Osteoblast (primary cell): ENCODE measurements at regions not wholly inside any gene's neighbourhood (a gene's known extent, or its start where the extent isn't known, plus 50 kb on each side); places are given as distances from the start of the nearest gene placed in this dataset.

Source experiments
- DNase-seq: peaks from one replicate; pipeline ENCODE4 v3.0.0; 2011; ENCODE audit warnings: low spot score, mixed read lengths; ENCODE audit not compliant: insufficient read length; ENCODE audit errors: missing footprints
- H2AFZ ChIP-seq: 2 replicates; pipeline ENCODE4 v1.6.0; 2011; ENCODE audit warnings: mild to moderate bottlenecking, low read length
- H3K27ac ChIP-seq: 2 replicates; pipeline ENCODE4 v1.5.1; 2011; ENCODE audit warnings: mild to moderate bottlenecking, low read depth, low read length, moderate library complexity
- H3K27me3 ChIP-seq: 2 replicates; pipeline ENCODE4 v1.6.0; 2012; ENCODE audit warnings: mild to moderate bottlenecking, control low read depth, inconsistent platforms, low read length, moderate library complexity; ENCODE audit not compliant: insufficient read depth
- H3K36me3 ChIP-seq: 2 replicates; pipeline ENCODE4 v1.5.1; 2011; ENCODE audit warnings: mild to moderate bottlenecking, low read length, control low read depth, moderate library complexity; ENCODE audit not compliant: insufficient read depth
- H3K4me1 ChIP-seq: 2 replicates; pipeline ENCODE4 v1.5.1; 2011; ENCODE audit warnings: mild to moderate bottlenecking, low read length, control low read depth, moderate library complexity; ENCODE audit not compliant: insufficient read depth
- H3K4me2 ChIP-seq: 2 replicates; pipeline ENCODE4 v1.6.0; 2011; ENCODE audit warnings: mild to moderate bottlenecking, low read length; ENCODE audit not compliant: insufficient read depth
- H3K4me3 ChIP-seq: fragments of 200-600 bp; sonication (generic); 3 replicates; pipeline ENCODE4 v1.5.1; 2012; ENCODE audit warnings: mild to moderate bottlenecking, low read length, inconsistent platforms; ENCODE audit not compliant: insufficient read depth
- H3K79me2 ChIP-seq: 2 replicates; pipeline ENCODE4 v1.6.0; 2012; ENCODE audit warnings: mild to moderate bottlenecking, low read length, control low read depth, inconsistent platforms; ENCODE audit not compliant: insufficient read depth
- H3K9me3 ChIP-seq: 2 replicates; pipeline ENCODE4 v1.5.1; 2011; ENCODE audit warnings: low read depth, low read length, control low read depth
- H4K20me1 ChIP-seq: 2 replicates; pipeline ENCODE4 v1.6.0; 2012; ENCODE audit warnings: mild to moderate bottlenecking, low read length, control low read depth; ENCODE audit not compliant: insufficient read depth
- TF ChIP-seq, protein P1 (sequence below): IDR thresholded peaks from 2 replicates; pipeline ENCODE4 v1.5.1; 2011; ENCODE audit warnings: mild to moderate bottlenecking, low read depth, low read length, moderate library complexity; ENCODE audit errors: extremely low read depth

DNA sequence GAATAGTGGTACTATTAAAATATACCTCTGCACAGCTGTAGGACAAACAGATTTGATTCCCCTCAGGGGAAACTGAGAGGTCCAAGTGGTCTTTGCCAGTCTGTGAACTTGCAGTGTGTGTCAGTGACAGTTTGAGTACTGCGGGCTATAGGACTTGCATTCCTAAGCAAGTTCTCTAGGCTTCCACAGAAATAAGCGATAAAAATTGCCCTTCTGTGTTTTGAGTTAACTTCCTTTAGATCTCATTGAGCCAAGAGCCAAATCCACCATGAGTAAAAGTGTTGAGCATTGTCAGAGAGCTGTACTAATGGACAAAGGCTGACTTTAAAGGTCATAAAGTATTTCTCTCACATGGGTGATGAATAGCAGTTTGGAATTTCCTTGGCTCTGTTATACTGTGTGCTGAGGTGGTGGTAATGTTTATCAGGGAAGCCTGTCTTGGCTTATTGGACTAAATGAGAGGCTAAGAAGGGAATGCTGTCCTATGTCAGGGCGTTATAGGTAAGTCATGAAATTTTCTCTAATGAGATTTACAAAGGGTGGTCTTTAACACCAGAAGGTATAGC lies 122.6 kb upstream of the MAP3K7 start:
- H3K36me3 ChIP-seq, result no peaks in the 10 kb centered on the region
- no peaks in the 10 kb centered on the region for H3K9me3 ChIP-seq
- TF ChIP-seq, protein P1, sequence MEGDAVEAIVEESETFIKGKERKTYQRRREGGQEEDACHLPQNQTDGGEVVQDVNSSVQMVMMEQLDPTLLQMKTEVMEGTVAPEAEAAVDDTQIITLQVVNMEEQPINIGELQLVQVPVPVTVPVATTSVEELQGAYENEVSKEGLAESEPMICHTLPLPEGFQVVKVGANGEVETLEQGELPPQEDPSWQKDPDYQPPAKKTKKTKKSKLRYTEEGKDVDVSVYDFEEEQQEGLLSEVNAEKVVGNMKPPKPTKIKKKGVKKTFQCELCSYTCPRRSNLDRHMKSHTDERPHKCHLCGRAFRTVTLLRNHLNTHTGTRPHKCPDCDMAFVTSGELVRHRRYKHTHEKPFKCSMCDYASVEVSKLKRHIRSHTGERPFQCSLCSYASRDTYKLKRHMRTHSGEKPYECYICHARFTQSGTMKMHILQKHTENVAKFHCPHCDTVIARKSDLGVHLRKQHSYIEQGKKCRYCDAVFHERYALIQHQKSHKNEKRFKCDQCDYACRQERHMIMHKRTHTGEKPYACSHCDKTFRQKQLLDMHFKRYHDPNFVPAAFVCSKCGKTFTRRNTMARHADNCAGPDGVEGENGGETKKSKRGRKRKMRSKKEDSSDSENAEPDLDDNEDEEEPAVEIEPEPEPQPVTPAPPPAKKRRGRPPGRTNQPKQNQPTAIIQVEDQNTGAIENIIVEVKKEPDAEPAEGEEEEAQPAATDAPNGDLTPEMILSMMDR, result no peak
- H2AFZ ChIP-seq, result no peak overlapping the region
- no peak overlapping the region for H3K4me2 ChIP-seq
- H3K27ac ChIP-seq, result no peak overlapping the region
- no peaks in the 10 kb centered on the region for H3K79me2 ChIP-seq
- H3K27me3 ChIP-seq, result no peaks in the 10 kb centered on the region
- DNase-seq, result no peak
- H3K4me3 ChIP-seq, result no peak overlapping the region
- H3K4me1 ChIP-seq, result no peaks in the 10 kb centered on the region
- no peaks in the 10 kb centered on the region for H4K20me1 ChIP-seq

DNA sequence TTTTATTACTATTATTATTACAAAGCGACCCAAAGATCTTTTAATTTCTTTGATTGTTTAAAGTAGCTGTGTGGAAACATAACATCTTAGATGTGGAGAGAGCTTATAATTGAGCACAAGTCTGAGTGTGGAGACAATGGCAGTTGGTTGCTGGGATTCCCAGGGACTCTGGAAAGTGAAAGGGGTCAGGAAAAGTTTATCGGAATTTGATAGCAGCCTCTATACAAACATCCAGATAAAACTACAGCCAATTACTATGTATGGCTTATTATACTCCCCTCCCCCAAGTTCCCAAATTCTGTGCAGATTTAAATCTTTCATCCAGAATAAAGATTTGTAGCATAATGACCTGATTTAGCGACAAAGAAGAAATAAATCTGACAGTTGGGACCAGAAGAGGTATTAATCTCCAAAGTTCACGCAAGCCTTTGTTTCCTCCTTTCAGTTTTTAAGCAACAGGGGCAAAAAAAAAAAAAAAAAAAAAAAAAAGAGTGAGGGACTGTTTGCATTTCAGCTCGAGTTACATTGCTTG lies 121.4 kb upstream of the MAP3K7 start:
- TF ChIP-seq, protein P1, result no peak
- no peak for DNase-seq
- H3K4me3 ChIP-seq, result no peak overlapping the region
- no peak overlapping the region for H3K4me2 ChIP-seq
- no peak overlapping the region for H2AFZ ChIP-seq
- H3K79me2 ChIP-seq, result no peaks in the 10 kb centered on the region
- no peaks in the 10 kb centered on the region for H3K9me3 ChIP-seq
- H3K4me1 ChIP-seq, result no peaks in the 10 kb centered on the region
- H3K27ac ChIP-seq, result no peak overlapping the region
- no peaks in the 10 kb centered on the region for H4K20me1 ChIP-seq
- H3K36me3 ChIP-seq, result no peaks in the 10 kb centered on the region
- H3K27me3 ChIP-seq, result no peaks in the 10 kb centered on the region

DNA sequence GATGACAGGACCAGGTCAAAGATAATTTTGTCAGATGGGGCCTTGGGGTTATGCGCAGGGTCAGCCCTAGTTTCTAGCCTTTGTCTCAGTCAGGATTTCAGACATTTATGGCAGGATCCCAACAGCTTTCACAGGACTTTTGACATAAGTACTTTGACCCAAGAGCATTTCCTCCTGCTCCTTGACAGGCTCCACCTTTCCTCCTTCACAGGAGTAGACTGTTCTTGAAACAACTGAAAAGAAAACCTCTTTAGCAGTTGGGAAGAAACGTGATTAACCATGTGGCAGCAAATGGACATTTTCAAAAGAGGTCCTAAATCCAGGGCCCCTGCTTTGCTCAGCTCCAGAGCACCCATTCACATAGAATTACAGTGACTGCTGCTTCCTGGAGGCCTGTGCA lies 120.4 kb upstream of the MAP3K7 start:
- no peak for DNase-seq

DNA sequence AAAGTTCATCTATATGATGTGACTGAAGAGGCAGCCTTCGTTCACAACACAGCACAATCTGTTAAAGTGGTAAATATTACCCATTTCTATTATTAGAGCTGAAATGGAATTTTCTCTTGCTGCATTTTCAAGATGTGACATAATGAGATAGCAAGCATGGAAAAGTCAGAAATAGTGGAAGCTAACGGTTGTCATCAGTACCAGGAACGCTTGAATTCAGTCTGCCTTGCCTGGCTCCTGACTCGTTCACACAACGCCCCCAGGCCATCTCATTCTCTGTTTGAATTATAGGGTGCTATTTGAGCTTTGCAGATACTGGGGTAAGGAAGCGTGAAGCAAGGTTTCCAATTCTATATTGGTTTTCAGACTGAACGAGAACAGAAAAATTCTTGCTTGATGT lies 116.5 kb upstream of the MAP3K7 start:
- Histone ChIP-seq H2AFZ (no peak overlapping the region), H3K4me2 (no peak overlapping the region), H3K4me1 (no peaks in the 10 kb centered on the region), H3K79me2 (no peaks in the 10 kb centered on the region), H3K27ac (no peak overlapping the region), H3K27me3 (no peaks in the 10 kb centered on the region), H3K9me3 (no peaks in the 10 kb centered on the region), H3K36me3 (no peaks in the 10 kb centered on the region), H3K4me3 (no peak overlapping the region), H4K20me1 (no peaks in the 10 kb centered on the region)
- DNase-seq, result no peak
- TF ChIP-seq, protein P1, result no peak

More for the DNA sequence above, 120.4 kb upstream of the MAP3K7 start:
- Histone ChIP-seq H3K4me3 (no peak overlapping the region), H3K4me2 (no peak overlapping the region), H3K9me3 (no peaks in the 10 kb centered on the region), H3K27me3 (no peaks in the 10 kb centered on the region), H3K4me1 (no peaks in the 10 kb centered on the region), H3K27ac (no peak overlapping the region), H2AFZ (no peak overlapping the region), H4K20me1 (no peaks in the 10 kb centered on the region), H3K36me3 (no peaks in the 10 kb centered on the region), H3K79me2 (no peaks in the 10 kb centered on the region)
- TF ChIP-seq, protein P1, result no peak
